GM21619 (cell line): ENCODE measurements at regions not wholly inside any gene's neighbourhood (a gene's known extent, or its start where the extent isn't known, plus 50 kb on each side); places are given as distances from the start of the nearest gene placed in this dataset.
"Not testable (repeated sequence)": the region's sequence is repeated elsewhere in the genome, so short reads cannot be mapped to it uniquely, and the experiment has no call there.

ENCODE experiments used
- ATAC-seq: cut with Tn5 transposase; IDR thresholded peaks from one replicate; pipeline ENCODE4 v1.9.1; 2021; ENCODE audit not compliant: unreplicated experiment

DNA sequence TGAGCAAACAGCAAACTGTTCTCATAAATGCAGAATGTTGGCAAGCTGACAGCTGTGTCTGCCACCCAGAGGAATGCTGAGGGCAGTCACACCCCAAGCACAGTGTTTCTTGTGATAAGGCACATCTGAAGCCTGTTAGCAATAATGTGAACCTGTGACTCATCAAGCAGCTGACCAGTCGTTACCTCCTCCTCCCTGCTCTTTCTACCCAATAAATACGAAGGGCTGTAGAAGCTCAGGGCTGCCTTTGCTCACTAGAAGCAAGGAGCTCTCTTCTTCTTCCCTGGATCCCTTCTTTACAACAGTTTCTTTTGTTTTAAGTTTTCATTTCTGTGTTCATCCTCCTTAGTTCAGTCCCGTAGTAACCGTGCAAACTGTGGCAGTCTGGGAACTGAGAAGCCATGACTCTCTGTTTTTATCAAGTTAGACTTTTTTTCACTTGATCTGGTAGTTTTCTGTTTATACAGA lies 160.3 kb upstream of the ZNF184 start:
- ATAC-seq: not testable (repeated sequence)

DNA sequence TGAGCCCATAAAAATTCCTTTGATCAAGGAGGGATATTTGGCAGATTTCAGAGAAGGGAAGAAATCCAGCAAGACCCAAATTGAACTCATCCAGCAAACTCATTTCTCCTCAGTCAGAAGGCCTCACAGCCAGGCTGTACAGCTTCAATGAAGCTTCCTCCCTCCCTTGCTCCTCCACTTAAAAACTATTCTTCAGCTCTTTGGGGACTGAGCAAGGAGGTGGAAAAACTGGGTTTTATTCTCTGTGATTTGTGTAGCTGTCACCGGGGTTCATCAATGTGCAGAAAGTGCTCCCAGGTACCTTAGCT lies 158.7 kb upstream of the ZNF184 start:
- no peak for ATAC-seq

DNA sequence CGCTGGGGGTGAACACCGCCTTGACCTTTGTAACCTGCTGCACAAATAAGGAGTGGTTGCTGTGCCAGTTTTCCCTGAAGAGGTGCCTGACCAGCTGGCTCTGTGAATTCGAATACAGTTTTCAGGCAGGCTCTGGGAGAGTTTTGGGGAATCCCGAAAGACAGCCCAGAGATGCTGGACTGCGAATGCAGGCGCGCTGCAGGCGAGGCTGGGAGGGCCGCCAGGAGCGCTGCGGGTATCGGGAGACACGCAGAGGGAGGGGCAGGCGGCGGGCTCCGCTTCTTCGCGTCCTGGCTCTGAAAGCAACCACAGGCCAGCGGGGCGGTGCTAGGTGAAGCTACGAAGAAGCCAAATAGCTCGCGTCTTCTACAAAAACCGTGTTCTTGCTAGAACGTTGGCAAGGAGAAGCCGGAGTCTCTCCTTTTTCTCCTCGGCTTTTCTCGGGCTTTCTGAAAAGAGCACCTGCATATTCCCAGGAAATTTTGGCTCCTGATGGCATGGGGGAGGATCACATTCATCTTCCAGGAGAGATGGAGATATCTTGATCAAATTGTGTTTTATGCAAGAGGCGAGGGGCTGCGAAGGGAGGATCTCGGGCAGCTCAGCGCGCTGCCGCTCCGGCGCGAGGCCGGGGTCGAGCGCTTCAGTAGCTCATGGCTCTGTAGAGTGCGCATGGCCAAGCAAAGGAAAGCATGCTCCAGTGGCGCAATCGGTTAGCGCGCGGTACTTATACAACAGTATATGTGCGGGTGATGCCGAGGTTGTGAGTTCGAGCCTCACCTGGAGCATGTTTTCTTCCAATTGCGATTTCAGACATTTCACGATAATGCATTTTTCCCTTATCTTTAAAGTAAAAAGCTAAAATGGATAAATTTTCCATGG lies 158.1 kb upstream of the ZNF184 start:
- no peak for ATAC-seq

DNA sequence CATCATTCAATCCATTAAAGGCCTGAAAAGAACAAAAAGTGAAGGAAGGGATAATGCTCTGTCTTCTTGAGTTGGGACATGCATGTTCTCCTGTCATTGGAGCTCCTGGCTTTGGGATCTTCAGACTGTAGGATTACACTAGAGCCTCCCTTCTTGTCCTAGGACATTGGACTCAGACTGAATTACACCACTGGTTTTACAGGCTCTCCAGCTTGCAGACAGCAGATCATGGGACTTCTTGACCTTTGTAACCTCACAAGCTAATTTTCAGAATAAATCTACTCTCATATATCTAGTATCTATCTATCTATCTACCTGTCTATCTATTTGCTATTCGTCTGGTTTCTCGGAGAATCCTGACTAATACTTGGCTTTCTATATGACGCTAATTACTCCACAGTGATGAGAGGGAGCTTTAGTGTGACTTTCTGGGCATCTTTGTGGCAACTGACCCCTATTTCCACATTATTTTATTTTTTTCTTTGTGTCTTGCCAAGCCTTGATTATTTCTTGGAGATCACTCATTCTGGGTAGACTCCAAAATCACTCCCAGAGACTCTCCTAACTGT lies 151.9 kb upstream of the ZNF184 start:
- ATAC-seq: no peak

DNA sequence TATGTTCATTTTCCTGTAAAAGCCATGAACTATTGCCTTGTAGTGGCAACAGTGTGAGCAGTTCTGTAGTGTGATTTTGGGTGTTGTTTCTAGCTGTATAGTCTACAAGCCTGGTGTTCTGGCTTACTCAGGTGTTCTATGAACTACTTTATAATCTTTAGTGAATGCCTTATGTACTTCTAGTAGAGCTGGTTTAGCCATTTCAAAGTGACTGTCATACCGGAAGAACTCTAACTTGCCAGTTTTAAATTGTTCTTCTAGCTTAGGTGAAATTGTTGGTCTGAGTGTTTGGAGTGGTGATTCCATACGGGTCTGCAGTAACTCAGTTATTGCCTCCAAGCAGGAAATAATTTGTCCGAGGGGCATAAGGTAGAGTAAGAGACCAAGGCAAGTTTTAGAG lies 150.2 kb upstream of the ZNF184 start:
- ATAC-seq: no peak

DNA sequence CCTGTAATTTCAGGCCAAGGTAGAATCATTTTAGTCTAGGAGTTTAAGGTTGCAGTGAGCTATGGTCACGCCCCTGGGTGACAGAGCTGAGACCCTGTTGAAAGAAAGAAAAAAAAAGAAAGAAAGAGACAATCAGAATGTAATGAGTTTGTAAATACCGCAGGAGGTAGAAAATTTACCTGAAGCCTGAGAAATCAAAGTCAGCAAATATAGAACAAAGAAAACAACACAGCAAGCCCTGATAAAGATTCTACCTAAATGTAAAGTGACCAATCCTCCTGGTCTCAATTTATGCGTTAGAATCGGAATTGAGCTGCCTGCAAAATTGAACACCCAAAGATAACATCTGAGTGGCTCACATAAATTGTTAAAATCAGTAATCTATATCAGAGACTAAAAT lies 146.5 kb upstream of the ZNF184 start:
- no peak for ATAC-seq

DNA sequence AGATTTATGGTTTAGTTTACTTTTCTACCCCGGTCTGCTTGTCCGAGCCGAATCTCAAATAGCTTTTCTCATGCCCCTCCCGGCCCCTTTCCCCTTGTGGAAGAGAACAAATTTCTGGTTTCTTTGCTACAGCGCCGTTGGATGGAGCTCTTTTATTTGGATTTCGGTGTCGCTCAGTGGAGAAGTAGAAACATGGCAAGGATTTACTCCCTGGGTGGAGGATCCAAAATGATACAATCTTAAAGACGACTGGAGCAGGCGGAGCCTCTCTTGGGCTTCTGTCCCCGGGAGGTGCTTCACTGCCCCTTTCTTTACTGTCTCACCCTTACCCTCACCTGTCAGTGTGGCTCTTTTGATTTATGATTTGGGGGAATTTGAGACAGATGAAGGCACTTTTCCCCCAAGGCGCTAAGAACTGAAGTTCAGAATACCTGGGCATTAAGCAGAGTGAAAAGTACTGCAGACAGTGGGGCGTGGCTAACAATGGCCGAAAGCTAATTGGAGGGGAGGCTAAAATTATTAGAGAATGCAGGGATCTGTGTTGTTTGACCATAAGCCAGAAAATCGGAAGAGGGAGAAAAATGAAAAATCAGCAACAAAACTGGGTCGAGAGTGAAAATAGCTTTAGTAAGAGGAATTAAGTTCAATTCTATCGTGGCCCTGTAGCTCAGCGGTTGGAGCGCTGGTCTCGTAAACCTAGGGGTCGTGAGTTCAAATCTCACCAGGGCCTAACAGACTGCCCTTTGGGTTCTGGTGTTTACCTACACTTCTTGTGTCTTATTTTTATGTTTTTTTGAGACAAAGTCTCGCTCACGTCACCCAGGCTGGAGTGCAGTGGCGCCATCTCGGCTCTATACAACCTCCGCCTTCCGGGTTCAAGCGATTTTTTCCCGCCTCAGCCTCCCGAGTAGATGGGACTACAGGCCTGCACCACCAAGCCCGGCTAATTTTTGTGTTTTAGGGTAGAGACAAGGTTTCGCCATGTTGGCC lies 145.1 kb upstream of the ZNF184 start:
- no peak for ATAC-seq

DNA sequence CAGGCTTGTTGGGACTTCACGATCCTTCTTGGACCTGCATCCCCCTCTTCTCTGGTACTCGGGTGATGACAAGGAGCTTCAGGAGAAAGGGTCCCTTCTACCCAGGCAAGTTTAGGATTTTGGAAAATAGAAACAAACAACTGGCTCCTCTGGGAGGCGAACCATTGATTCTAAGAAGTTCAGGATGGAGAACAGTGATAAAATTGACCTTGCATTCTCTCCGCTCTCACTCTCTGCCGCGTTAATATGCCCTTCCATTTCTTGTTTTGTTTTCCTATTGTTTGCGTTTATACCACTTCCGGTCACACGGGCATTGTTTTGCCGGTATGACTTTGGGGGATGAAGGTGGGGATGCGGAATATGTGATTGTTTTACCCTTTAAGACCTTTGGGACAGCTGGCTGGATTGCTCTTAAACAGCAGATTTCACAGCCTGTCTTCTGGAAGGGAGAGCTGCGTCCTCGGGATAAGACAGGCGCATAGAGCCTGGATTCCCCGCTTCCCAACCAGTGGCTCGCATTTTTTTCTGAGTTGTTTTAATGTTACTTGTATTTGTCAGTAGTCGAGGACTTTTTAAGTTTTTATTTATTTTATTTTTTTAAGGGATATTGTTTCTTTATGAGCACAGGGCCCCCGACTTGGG lies 144.3 kb upstream of the ZNF184 start:
- ATAC-seq: no peak

DNA sequence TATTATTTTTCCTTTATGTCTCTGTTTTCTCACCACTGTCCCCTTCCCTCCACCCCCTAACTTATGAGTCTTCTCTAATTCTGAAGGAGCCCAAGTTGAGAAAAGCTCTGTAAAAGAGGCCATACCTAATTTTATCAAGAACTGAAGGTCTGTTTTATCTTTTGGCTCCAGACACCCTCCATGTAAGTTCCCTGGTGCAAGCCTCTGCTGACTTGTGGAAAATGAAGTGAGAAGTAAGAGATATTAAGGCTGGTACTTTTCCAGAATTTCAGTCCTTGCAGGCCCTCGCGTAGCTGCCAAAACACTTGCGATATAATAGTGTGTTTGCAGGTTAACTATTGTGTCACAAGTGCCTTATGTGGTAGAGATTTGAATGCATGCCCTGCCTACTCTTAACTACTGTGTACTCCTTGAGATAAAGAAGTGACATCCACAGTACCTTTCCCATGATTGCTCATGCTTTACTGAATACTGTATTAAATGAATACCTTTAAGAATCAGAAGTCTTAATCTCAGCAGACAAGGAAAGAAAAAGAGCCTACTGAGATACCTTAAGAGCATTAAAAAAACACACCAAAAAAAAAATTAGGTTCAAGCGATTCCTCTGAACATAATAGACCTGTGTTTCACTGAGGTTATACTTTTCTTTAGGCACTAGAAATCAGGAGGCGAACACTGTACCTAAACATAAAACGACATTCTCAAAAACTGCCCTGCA lies 143.6 kb upstream of the ZNF184 start:
- ATAC-seq: no peak

DNA sequence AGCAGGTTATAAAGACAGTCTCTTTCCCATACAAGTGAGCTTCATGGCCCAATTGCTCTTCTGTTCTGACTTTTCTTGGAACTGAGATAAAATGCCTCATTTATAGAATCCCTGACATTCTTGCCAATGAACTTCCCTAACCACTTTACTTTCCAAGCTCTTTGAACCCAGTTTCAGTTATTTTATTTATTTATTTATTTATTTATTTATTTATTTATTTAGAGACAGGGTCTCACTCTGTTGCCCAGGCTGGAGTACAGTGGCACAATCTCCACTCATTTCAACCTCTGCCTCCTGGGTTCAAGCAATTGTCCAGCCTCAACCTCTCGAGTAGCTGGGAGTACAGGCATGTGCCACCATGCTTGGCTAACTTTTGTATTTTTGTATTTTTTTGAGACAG lies 138.5 kb upstream of the ZNF184 start:
- ATAC-seq: no peak

DNA sequence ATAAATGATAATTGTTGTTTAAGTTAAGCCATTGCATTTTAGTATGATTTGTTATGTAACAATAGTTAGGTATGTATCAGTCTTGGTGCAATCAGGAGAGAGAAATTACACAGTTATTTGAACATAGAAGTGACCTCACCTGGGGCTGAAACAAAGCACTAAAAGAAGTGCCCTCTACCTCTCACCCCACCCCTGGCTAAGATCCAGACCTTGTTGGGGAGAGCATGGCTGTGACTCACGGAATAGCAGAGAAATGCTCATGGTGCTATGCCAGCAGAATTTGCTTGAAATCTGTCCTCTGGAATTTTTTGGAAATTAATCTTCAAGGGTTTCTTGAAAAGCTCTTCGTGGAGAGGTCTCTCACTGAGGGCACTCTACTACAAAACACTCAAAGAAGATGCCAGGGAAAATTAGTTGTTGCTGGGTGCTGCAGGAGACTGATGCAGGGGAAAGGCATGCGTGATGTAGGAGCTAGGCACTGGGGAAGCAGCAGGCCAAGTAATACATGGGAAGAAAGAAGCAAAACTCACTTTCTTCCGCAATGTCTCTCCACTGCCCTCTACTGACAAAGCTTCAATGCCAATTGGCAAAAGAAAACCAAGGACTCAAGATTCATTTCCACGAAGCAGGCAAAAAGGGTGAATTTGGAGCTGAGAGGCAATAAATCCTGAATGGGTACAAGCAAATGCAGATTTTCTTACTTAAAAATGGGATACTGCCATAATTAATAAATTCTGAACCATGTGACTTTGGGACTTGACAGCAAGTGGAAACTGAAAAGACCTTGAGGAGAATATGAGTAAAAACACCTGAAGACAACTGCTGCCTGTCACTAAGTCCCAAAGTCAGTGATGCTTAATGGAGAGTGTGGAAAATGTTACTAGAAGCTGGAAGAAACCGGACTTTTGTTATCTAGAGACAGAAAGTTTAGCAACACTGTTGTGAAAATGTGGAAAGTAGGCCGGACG lies 136.3 kb upstream of the ZNF184 start:
- no peak for ATAC-seq

DNA sequence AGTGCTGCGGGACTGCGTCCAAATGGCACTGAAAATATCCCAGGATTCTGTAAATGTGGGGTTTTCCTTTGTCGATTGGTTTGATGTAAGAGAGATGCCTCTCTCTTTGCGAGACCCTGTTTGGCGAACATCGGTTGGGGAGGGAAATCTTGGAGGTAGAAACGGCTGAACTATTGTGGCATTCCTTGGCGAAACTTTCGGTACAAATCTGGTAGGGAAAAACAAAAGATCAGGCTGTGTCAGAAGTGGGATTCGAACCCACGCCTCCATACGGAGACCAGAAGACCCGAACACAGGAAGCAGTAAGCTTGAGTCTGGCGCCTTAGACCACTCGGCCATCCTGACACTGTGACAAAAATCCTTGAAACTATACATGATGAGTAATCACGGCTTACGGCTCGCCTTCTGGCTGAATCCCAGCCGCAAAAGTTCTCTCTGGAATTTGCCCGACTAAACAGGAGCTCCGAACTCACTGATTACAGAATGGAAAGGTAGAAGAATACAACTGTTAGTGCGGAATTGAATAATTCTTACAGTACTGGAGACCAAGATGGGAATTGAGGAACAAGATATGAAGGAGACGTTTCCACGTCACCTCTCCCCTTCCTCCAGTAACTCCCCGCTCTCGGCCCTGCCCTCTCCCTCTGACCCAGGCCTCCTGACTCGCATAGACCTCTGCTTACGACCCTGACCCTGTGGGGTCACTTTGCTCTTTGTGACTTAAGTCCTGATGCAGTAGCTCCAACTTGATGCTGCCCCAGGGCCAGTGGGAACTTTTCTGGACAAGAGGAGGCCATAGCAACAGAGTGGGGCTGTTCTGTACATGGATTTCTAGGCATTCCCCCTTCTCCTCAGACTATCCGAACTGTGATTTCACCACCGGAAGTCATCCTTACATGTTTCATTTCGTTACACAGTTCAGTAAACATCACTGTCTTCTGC lies 132.8 kb upstream of the ZNF184 start:
- no peak for ATAC-seq

DNA sequence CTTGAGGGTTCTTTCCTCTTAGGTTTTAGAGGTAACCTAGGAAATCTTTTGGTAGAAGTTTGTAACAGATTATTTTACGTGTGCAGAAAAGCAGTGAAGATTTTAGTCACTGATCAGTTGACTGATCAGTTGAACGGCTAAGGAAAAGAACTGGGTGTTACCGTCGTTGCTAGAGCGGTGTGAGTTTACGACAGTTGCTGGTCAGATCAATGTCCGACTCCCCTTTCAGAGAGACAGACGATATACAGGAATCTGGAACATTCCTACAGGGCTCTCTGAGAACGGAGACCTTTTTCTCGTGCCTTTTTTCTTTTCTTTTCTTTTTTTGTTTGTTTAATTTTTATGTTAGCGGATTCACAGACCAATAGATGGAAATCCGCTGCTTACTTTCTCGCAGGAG lies 132.1 kb upstream of the ZNF184 start:
- no peak for ATAC-seq

DNA sequence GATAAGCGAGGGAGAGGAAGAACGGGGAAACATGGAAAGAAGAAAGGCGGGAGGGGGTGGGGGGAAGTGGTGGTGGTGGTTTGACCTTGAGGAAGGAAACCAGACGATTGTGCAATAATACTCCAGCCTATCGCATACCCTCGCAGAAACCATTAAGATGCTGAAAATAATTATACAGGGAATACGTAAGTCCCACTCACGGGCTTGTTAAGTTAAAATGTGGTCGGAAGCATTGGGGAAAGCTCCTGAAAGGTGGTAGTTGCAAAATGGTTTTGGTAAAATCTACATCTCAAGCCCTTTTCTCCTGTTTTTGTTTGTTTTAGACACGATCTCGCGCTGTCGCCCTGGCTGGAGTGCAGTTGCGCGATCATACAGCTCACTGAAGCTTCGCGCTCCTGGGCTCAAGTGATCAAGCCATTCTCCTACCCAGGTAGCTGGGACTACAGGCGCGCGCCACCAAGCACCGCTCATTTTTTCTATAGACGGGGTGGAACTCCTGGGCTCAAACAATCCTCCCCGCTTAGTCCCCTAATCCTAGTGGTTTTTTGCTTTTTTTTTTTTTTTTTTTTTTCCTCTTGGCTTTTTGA lies 128.9 kb upstream of the ZNF184 start:
- no peak for ATAC-seq

DNA sequence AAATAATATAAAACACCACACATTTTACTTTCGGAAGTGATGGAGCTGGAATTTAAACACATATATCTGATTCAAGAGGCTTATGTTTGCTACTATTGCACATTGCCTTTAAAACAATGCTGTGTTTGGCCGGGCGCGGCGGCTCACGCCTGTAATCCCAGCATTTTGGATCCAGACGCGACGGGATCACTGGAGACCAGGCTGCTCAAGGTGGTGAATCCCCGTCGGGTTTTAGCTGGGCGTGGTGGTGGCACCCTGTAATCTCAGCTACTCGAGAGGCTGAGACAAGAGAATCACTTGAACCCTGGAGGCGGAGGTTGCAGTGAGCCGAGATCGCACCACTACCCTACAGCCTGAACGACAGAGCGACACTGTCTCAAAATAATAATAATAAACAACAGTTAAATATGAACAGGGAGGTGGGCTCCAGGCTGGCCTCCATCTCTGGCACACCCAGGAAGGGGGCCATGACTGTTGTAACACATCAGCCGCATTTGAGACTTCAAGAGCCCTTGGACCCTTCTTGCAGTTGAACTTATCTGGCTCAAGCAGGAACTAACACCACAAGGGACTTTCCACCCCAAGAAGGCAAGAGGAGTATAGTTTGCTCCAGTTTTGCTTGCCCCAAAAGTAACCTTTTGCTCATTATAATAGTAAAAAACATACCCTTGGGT lies 127.1 kb upstream of the ZNF184 start:
- no peak for ATAC-seq

DNA sequence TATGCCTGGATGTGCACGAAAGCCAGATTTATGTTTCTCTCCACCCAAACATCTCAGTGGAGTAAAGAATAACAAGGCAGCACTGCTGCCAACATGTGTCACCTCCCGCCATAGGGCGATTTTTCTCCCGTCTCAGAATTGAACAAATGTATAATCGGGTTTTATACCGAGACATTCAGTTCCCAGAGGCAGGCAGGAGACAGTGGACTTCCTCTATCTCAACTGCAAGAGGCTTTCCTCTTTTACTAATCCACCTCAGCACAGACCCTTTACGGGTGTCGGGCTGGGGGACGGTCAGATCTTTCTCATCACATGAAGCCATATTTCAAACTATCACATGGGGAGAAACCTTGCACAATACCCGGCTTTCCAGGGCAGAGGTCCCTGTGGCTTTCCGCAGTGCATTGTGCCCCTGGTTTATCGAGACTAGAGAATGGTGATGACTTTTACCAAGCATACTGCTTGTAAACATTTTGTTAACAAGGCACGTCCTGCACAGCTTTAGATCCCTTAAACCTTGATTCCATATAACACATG lies 124.2 kb upstream of the ZNF184 start:
- not testable (repeated sequence) for ATAC-seq

DNA sequence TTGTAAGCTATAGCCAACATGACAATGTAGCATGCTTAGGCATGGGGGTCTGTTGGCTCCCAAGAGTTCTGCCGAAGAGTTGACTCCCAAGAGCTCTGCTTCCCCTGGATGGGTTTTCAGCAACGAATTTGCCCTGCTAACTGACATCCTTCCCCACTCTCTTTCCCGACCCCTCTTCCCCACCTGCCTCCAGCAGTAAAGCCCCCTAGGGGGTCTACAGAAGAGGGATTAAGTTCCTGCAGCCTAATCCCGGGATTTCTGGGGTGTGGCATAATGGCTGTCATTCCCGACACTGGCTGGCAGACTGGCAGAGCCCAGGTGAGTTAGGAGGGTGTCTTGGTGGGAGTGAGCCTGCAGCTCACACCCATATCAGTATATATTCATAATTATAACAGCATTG lies 121.0 kb upstream of the ZNF184 start:
- no peak for ATAC-seq
